ENCODE measurements at regions not wholly inside any gene's neighbourhood (a gene's known extent, or its start where the extent isn't known, plus 50 kb on each side); places are given as distances from the start of the nearest gene placed in this dataset.

- Histone ChIP-seq H3K4me2 (ENCODE audit: low read length) (no peak overlapping the region), H3K4me1 (ENCODE audit: insufficient read depth, low read length) (no peaks in the 10 kb centered on the region), H2AFZ (ENCODE audit: low read length) (0 out of 2 replicates have a peak overlapping the region, but pooled peaks have one; percentile 42), H3K27me3 (ENCODE audit: low read length) (no peaks in the 10 kb centered on the region), H3K36me3 (ENCODE audit: low read depth, low read length) (no peaks in the 10 kb centered on the region), H3K9me3 (ENCODE audit: low read length) (no peaks in the 10 kb centered on the region), H3K79me2 (ENCODE audit: low read length) (no peaks in the 10 kb centered on the region), H3K27ac (ENCODE audit: low read length) (no peak overlapping the region), H3K4me3 (ENCODE audit: low read length) (no peak overlapping the region), H3K9ac (ENCODE audit: low read length) (no peak overlapping the region), H3F3A (ENCODE audit: low read length, unreplicated experiment) (no peaks in the 10 kb centered on the region), H4K20me1 (ENCODE audit: low read length) (no peaks in the 10 kb centered on the region), H3K9me2 (replicated peaks; ENCODE audit: low read length) (no peaks in the 10 kb centered on the region)
- peak; percentile 53 for ATAC-seq
- DNase-seq: peak; percentile 15
- ChIA-PET POLR2A (ENCODE audit: unreplicated experiment) (no interaction called here), CTCF (no interaction called here)
- no peak for TF ChIP-seq CTCF (conservative IDR thresholded peaks at IDR 0.05; ENCODE audit: low read depth, low read length)
- TF ChIP-seq EZH2 (IDR thresholded peaks at IDR 0.05; ENCODE audit: low read length, unreplicated experiment): no peak
- no peak for TF ChIP-seq EZH2phosphoT487 (IDR thresholded peaks at IDR 0.05; ENCODE audit: borderline replicate concordance, low read length)
- no TSS peak for BruUV-seq (replicated peaks)
- intact Hi-C loops (cut with micrococcal nuclease): loop anchor here (10.0 kb wide), 1 partner anchor 651 kb away; no protein-coding TSS in a partner anchor
Observed at GRCh38 chr10:107553470-107553869, 389.0 kb upstream of the SORCS1 start.

- ChIA-PET POLR2A (ENCODE audit: unreplicated experiment) (no interaction called here), CTCF (no interaction called here)
- Histone ChIP-seq H3K4me2 (ENCODE audit: low read length) (no peak overlapping the region), H3K4me1 (ENCODE audit: insufficient read depth, low read length) (no peaks in the 10 kb centered on the region), H3K27me3 (ENCODE audit: low read length) (no peaks in the 10 kb centered on the region), H2AFZ (ENCODE audit: low read length) (no peak overlapping the region), H3K27ac (ENCODE audit: low read length) (no peak overlapping the region), H3K4me3 (ENCODE audit: low read length) (no peak overlapping the region), H3K9ac (ENCODE audit: low read length) (no peak overlapping the region), H3K79me2 (ENCODE audit: low read length) (no peaks in the 10 kb centered on the region), H3K9me3 (ENCODE audit: low read length) (no peaks in the 10 kb centered on the region), H3K9me2 (replicated peaks; ENCODE audit: low read length) (no peaks in the 10 kb centered on the region), H4K20me1 (ENCODE audit: low read length) (no peaks in the 10 kb centered on the region), H3K36me3 (ENCODE audit: low read depth, low read length) (no peaks in the 10 kb centered on the region), H3F3A (ENCODE audit: low read length, unreplicated experiment) (no peaks in the 10 kb centered on the region)
- no TSS peak for BruUV-seq (replicated peaks)
- DNase-seq (no peak), ATAC-seq (no peak)
- no peak for TF ChIP-seq EZH2 (IDR thresholded peaks at IDR 0.05; ENCODE audit: low read length, unreplicated experiment)
- TF ChIP-seq CTCF (conservative IDR thresholded peaks at IDR 0.05; ENCODE audit: low read depth, low read length): no peak
- TF ChIP-seq EZH2phosphoT487 (IDR thresholded peaks at IDR 0.05; ENCODE audit: borderline replicate concordance, low read length): no peak
- intact Hi-C loops (cut with micrococcal nuclease): loop anchor here (10.0 kb wide), 1 partner anchor 652 kb away; no protein-coding TSS in a partner anchor
Observed at GRCh38 chr10:107552963-107553362, 388.5 kb upstream of the SORCS1 start.

GRCh38 chr10:107548301-107548700, 383.8 kb upstream of the SORCS1 start:
- peaks cover 3% of the 10 kb centered on the region for H3F3A ChIP-seq (ENCODE audit: low read length, unreplicated experiment)
- intact Hi-C loops (cut with micrococcal nuclease): loop anchor here (5.0 to 10.0 kb wide), 3 partner anchors 141 to 264 kb away; no protein-coding TSS in a partner anchor
- DNase-seq (no peak), ATAC-seq (no peak)
- H3K36me3 ChIP-seq (ENCODE audit: low read depth, low read length): no peaks in the 10 kb centered on the region
- no peaks in the 10 kb centered on the region for H3K9me3 ChIP-seq (ENCODE audit: low read length)
- no TSS peak for BruUV-seq (replicated peaks)
- H3K4me2 ChIP-seq (ENCODE audit: low read length): no peak overlapping the region
- H4K20me1 ChIP-seq (ENCODE audit: low read length): no peaks in the 10 kb centered on the region
- H3K79me2 ChIP-seq (ENCODE audit: low read length): no peaks in the 10 kb centered on the region
- H3K27me3 ChIP-seq (ENCODE audit: low read length): no peaks in the 10 kb centered on the region
- H2AFZ ChIP-seq (ENCODE audit: low read length): no peak overlapping the region
- H3K4me3 ChIP-seq (ENCODE audit: low read length): no peak overlapping the region
- H3K9ac ChIP-seq (ENCODE audit: low read length): no peak overlapping the region
- H3K9me2 ChIP-seq (replicated peaks; ENCODE audit: low read length): no peaks in the 10 kb centered on the region
- TF ChIP-seq EZH2phosphoT487 (IDR thresholded peaks at IDR 0.05; ENCODE audit: borderline replicate concordance, low read length) (no peak), CTCF (conservative IDR thresholded peaks at IDR 0.05; ENCODE audit: low read depth, low read length) (no peak), EZH2 (IDR thresholded peaks at IDR 0.05; ENCODE audit: low read length, unreplicated experiment) (no peak)
- peaks cover 22% of the 10 kb centered on the region for H3K4me1 ChIP-seq (ENCODE audit: insufficient read depth, low read length)
- ChIA-PET CTCF (no interaction called here), POLR2A (ENCODE audit: unreplicated experiment) (no interaction called here)
- no peak overlapping the region for H3K27ac ChIP-seq (ENCODE audit: low read length)
